Glutamatergic neuron (in vitro differentiated cells): ENCODE measurements at regions not wholly inside any gene's neighbourhood (a gene's known extent, or its start where the extent isn't known, plus 50 kb on each side); places are given as distances from the start of the nearest gene placed in this dataset.

Experiments
- DNase-seq: peaks from one replicate; pipeline ENCODE4 v3.0.0; 2022
- H3K27ac Mint-ChIP-seq: one replicate; pipeline ENCODE4 v1.8.0; 2020; ENCODE audit warnings: mild to moderate bottlenecking, mixed read lengths, inconsistent platforms; ENCODE audit not compliant: unreplicated experiment
- H3K27me3 Mint-ChIP-seq: one replicate; pipeline ENCODE4 v1.8.0; 2020; ENCODE audit warnings: mild to moderate bottlenecking, moderate library complexity, mixed read lengths, inconsistent platforms; ENCODE audit not compliant: unreplicated experiment
- H3K36me3 Mint-ChIP-seq: one replicate; pipeline ENCODE4 v1.8.0; 2020; ENCODE audit warnings: mild to moderate bottlenecking, mixed read lengths, inconsistent platforms; ENCODE audit not compliant: unreplicated experiment
- H3K4me1 Mint-ChIP-seq: one replicate; pipeline ENCODE4 v1.8.0; 2020; ENCODE audit warnings: mild to moderate bottlenecking, low read depth, mixed read lengths, inconsistent platforms; ENCODE audit not compliant: unreplicated experiment
- H3K4me3 Mint-ChIP-seq: one replicate; pipeline ENCODE4 v1.8.0; 2020; ENCODE audit warnings: mild to moderate bottlenecking, mixed read lengths, inconsistent platforms; ENCODE audit not compliant: unreplicated experiment
- H3K9me3 Mint-ChIP-seq: one replicate; pipeline ENCODE4 v1.8.0; 2020; ENCODE audit warnings: mild to moderate bottlenecking, moderate library complexity, mixed read lengths, inconsistent platforms; ENCODE audit not compliant: unreplicated experiment
- CTCF ChIP-seq: fragments of 200-600 bp; sonication (generic); IDR thresholded peaks from one replicate; pipeline ENCODE4 v1.5.0; 2021; ENCODE audit not compliant: partially characterized antibody, unreplicated experiment

GRCh38 chr2:22209545-22209944 is 1085.8 kb downstream of the TDRD15 start:
- Mint-ChIP-seq H3K27ac (no peak overlapping the region), H3K4me1 (peaks cover 7% of the 10 kb centered on the region), H3K27me3 (no peaks in the 10 kb centered on the region), H3K36me3 (no peaks in the 10 kb centered on the region), H3K4me3 (no peak overlapping the region), H3K9me3 (no peaks in the 10 kb centered on the region)
- no peak for DNase-seq
- no peak for TF ChIP-seq CTCF

- no peaks in the 10 kb centered on the region for H3K36me3 Mint-ChIP-seq
- H3K27me3 Mint-ChIP-seq: no peaks in the 10 kb centered on the region
- H3K4me1 Mint-ChIP-seq: peaks cover 23% of the 10 kb centered on the region
- no peak for TF ChIP-seq CTCF
- no peak for DNase-seq
- no peak overlapping the region for H3K4me3 Mint-ChIP-seq
- H3K27ac Mint-ChIP-seq: no peak overlapping the region
- no peaks in the 10 kb centered on the region for H3K9me3 Mint-ChIP-seq
These were observed 1089.5 kb downstream of the TDRD15 start for GRCh38 chr2:22213237-22213636.

GRCh38 chr2:22215517-22215916 is 1091.7 kb downstream of the TDRD15 start:
- H3K27ac Mint-ChIP-seq: no peak overlapping the region
- no peaks in the 10 kb centered on the region for H3K36me3 Mint-ChIP-seq
- H3K4me3 Mint-ChIP-seq: no peak overlapping the region
- no peak for DNase-seq
- no peak for TF ChIP-seq CTCF
- peaks cover 23% of the 10 kb centered on the region for H3K4me1 Mint-ChIP-seq
- H3K27me3 Mint-ChIP-seq: no peaks in the 10 kb centered on the region
- no peaks in the 10 kb centered on the region for H3K9me3 Mint-ChIP-seq

- Mint-ChIP-seq H3K4me3 (no peak overlapping the region), H3K36me3 (peaks cover 11% of the 10 kb centered on the region), H3K27me3 (peaks cover 2% of the 10 kb centered on the region), H3K9me3 (no peaks in the 10 kb centered on the region), H3K4me1 (peaks cover 23% of the 10 kb centered on the region), H3K27ac (no peak overlapping the region)
- no peak for TF ChIP-seq CTCF
- DNase-seq: no peak
These were observed 1094.1 kb downstream of the TDRD15 start for GRCh38 chr2:22217881-22218280.

GRCh38 chr2:22221006-22221405 is 1097.2 kb downstream of the TDRD15 start:
- H3K4me1 Mint-ChIP-seq: peaks cover 12% of the 10 kb centered on the region
- peaks cover 30% of the 10 kb centered on the region for H3K36me3 Mint-ChIP-seq

More at GRCh38 chr2:22221006-22221405, 1097.2 kb downstream of the TDRD15 start:
- no peak overlapping the region for H3K27ac Mint-ChIP-seq
- DNase-seq: no peak
- peaks cover 2% of the 10 kb centered on the region for H3K27me3 Mint-ChIP-seq
- H3K9me3 Mint-ChIP-seq: peaks cover 4% of the 10 kb centered on the region
- TF ChIP-seq CTCF: no peak
- no peak overlapping the region for H3K4me3 Mint-ChIP-seq
